Lower lobe of right lung (tissue), 2 donors: ENCODE measurements at regions not wholly inside any gene's neighbourhood (a gene's known extent, or its start where the extent isn't known, plus 50 kb on each side); places are given as distances from the start of the nearest gene placed in this dataset.

ENCODE experiments used
- ATAC-seq, 2 donors: fragments of 200-7000 bp; cut with Tn5 transposase; one replicate each; pipeline ENCODE4 v1.9.1; 2020 to 2022; ENCODE audit warnings: mild to moderate bottlenecking in 2 of 2, moderate library complexity in 2 of 2
- DNase-seq: peaks from one replicate; pipeline ENCODE4 v3.0.0-alpha.2; 2020
- H3K27ac ChIP-seq: fragments of 200-600 bp; one replicate; pipeline ENCODE4 v1.8.0; 2022
- H3K27me3 ChIP-seq: fragments of 200-600 bp; one replicate; pipeline ENCODE4 v1.8.0; 2022; ENCODE audit warnings: low read depth
- H3K36me3 ChIP-seq: fragments of 200-600 bp; one replicate; pipeline ENCODE4 v1.8.0; 2022; ENCODE audit warnings: mild to moderate bottlenecking
- H3K4me1 ChIP-seq: fragments of 200-600 bp; one replicate; pipeline ENCODE4 v1.8.0; 2022
- H3K4me3 ChIP-seq: fragments of 200-600 bp; one replicate; pipeline ENCODE4 v1.8.0; 2022; ENCODE audit warnings: mild to moderate bottlenecking
- H3K9me3 ChIP-seq: fragments of 200-600 bp; one replicate; pipeline ENCODE4 v1.8.0; 2022
- CTCF ChIP-seq: fragments of 200-600 bp; IDR thresholded peaks from one replicate; pipeline ENCODE4 v1.8.0; 2022; ENCODE audit warnings: antibody characterized with exemption, mild to moderate bottlenecking
- intact Hi-C: fragments of 100-400 bp; cut with DNase I; formaldehyde crosslinking; loops from one replicate; pipeline ENCODE4 v1.11.0; 2022
- donor health status: DM: no; HTN: yes; CAD: no; lungs with severe emphysema.

GRCh38 chr5:117833691-117834090 lies 1154.7 kb downstream of the DTWD2 start:
- no peak for TF ChIP-seq CTCF
- Histone ChIP-seq H3K36me3 (no peaks in the 10 kb centered on the region), H3K9me3 (no peaks in the 10 kb centered on the region), H3K4me1 (no peaks in the 10 kb centered on the region), H3K27me3 (no peaks in the 10 kb centered on the region), H3K27ac (no peak overlapping the region), H3K4me3 (no peak overlapping the region)
- no peak for DNase-seq
- intact Hi-C loops, result no loop called here
- no peak for ATAC-seq

- no peak for TF ChIP-seq CTCF
Observed at GRCh38 chr5:117829646-117830045, 1158.7 kb downstream of the DTWD2 start.

GRCh38 chr5:117813850-117814249 lies 1174.5 kb downstream of the DTWD2 start:
- no peak overlapping the region for H3K27ac ChIP-seq
- DNase-seq (no peak), ATAC-seq (no peak)
- no peaks in the 10 kb centered on the region for H3K36me3 ChIP-seq
- H3K9me3 ChIP-seq, result no peaks in the 10 kb centered on the region
- intact Hi-C loops, result no loop called here
- H3K27me3 ChIP-seq, result no peaks in the 10 kb centered on the region
- no peak overlapping the region for H3K4me3 ChIP-seq
- H3K4me1 ChIP-seq, result no peaks in the 10 kb centered on the region
- TF ChIP-seq CTCF, result no peak

More at GRCh38 chr5:117829646-117830045, 1158.7 kb downstream of the DTWD2 start:
- Histone ChIP-seq H3K4me3 (no peak overlapping the region), H3K4me1 (no peaks in the 10 kb centered on the region), H3K27me3 (no peaks in the 10 kb centered on the region), H3K9me3 (no peaks in the 10 kb centered on the region), H3K27ac (no peak overlapping the region), H3K36me3 (no peaks in the 10 kb centered on the region)
- DNase-seq (no peak), ATAC-seq (no peak)
- intact Hi-C loops, result no loop called here

- ATAC-seq (no peak), DNase-seq (no peak)
- no peaks in the 10 kb centered on the region for H3K4me1 ChIP-seq
- no peak for TF ChIP-seq CTCF
- no peaks in the 10 kb centered on the region for H3K27me3 ChIP-seq
- no peaks in the 10 kb centered on the region for H3K36me3 ChIP-seq
- intact Hi-C loops, result no loop called here
- no peak overlapping the region for H3K4me3 ChIP-seq
- H3K9me3 ChIP-seq, result no peaks in the 10 kb centered on the region
- H3K27ac ChIP-seq, result no peak overlapping the region
Observed at GRCh38 chr5:117812861-117813260, 1175.5 kb downstream of the DTWD2 start.

- no peak for ATAC-seq
- no peak overlapping the region for H3K4me3 ChIP-seq
- no peaks in the 10 kb centered on the region for H3K4me1 ChIP-seq
- no peak for TF ChIP-seq CTCF
- no peaks in the 10 kb centered on the region for H3K36me3 ChIP-seq
- intact Hi-C loops, result no loop called here
- no peak overlapping the region for H3K27ac ChIP-seq
- no peaks in the 10 kb centered on the region for H3K27me3 ChIP-seq
- H3K9me3 ChIP-seq, result no peaks in the 10 kb centered on the region
- DNase-seq, result no peak
Observed at GRCh38 chr5:117809251-117809650, 1179.1 kb downstream of the DTWD2 start.

GRCh38 chr5:117805058-117805457 lies 1183.3 kb downstream of the DTWD2 start:
- intact Hi-C loops, result no loop called here
- TF ChIP-seq CTCF, result no peak
- ATAC-seq (no peak), DNase-seq (no peak)
- Histone ChIP-seq H3K27ac (no peak overlapping the region), H3K27me3 (no peaks in the 10 kb centered on the region), H3K9me3 (no peaks in the 10 kb centered on the region), H3K36me3 (no peaks in the 10 kb centered on the region), H3K4me3 (no peak overlapping the region), H3K4me1 (no peaks in the 10 kb centered on the region)
